GM19035 (cell line): ENCODE measurements at regions not wholly inside any gene's neighbourhood (a gene's known extent, or its start where the extent isn't known, plus 50 kb on each side); places are given as distances from the start of the nearest gene placed in this dataset.

Experiments used
- ATAC-seq: cut with Tn5 transposase; IDR thresholded peaks from one replicate; pipeline ENCODE4 v1.9.1; 2021; ENCODE audit not compliant: unreplicated experiment

GRCh38 chr12:126534942-126535341 lies 1469.7 kb downstream of the AACS start:
- ATAC-seq: no peak

- ATAC-seq: no peak
Measured at GRCh38 chr12:126535971-126536370, 1470.7 kb downstream of the AACS start.

GRCh38 chr12:126537961-126538530 lies 1472.8 kb downstream of the AACS start:
- no peak for ATAC-seq

- ATAC-seq: no peak
Measured at GRCh38 chr12:126538888-126539287, 1473.7 kb downstream of the AACS start.

- no peak for ATAC-seq
Measured at GRCh38 chr12:126545411-126545810, 1480.2 kb downstream of the AACS start.

- no peak for ATAC-seq
Measured at GRCh38 chr12:126547905-126548304, 1482.7 kb downstream of the AACS start.

DNA sequence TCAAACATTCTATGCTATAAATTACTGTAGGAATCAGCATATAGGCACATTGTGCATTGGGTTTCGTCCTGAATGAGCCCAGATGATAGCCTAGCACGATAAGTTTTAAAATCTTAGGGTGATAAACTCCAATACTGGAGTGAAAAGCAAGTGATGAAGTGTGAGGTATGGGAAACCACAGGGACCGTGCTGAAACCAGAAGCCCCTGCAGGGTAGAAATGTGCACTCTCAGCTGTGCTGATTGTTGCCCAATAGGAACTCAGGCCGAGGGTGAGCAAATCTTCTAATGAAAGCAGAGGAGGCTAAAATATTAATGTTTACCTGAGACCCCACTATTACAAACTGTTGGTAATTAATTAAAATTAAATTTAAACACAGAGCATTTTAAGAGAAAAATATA lies 1486.6 kb downstream of the AACS start:
- no peak for ATAC-seq

GRCh38 chr12:126554625-126555024 lies 1489.4 kb downstream of the AACS start:
- no peak for ATAC-seq

DNA sequence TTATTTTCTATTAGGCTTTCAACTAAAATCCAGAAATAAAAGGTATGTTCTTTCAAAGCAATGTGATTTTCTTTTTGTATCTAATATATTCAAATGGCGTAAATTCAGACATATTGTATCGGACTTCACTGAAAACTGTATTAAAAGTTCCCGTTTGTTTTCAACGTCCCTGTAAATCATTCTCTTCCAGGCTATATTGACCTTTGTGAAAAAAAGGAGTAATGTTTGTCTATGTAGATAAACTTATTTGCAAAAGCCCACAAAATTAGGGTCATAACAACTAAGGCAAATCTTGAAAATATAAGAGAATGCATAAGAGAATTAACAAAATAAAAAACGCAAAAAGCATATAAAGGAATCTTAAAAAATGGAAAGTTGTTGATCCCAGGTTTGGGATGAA lies 1492.4 kb downstream of the AACS start:
- no peak for ATAC-seq

- ATAC-seq: no peak
Measured at GRCh38 chr12:126558219-126558618, 1493.0 kb downstream of the AACS start.

DNA sequence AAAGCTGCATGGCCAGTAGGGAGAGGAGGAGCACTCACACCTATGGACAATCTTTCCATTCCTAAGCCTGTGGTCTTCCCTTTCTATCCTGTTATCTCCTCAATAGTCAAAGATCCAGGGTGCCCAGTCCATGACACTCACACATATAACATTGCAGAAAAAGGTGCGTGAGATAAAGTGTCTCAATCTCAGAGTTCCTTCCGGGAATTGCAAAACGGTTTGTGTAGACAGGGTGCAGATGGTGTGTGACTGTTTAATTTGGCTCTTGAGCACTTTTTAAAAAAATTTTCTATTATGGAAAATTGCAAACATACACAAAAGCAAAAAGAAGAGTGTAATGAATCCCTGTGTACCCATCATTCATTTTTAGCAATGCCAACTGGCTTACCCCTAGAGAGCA lies 1493.6 kb downstream of the AACS start:
- no peak for ATAC-seq

DNA sequence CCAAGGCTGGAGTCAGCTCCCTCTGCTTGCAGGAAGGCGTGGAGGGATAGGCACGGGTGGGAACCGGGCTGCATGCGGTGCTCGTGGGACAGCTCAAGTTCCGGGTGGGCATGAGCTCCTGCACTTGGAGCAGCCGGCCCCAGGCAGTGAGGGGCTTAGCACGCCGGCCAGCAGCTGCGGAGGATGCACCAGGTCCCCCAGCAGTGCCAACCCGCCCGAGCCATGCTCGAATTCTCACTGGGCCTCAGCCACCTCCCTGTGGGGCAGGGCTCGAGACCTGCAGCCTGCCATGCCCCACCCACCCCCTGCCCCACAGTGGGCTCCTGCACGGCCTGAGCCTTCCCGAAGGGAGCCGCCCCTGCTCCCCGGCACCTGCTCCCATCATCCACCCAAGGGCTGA lies 1501.8 kb downstream of the AACS start:
- ATAC-seq: no peak

DNA sequence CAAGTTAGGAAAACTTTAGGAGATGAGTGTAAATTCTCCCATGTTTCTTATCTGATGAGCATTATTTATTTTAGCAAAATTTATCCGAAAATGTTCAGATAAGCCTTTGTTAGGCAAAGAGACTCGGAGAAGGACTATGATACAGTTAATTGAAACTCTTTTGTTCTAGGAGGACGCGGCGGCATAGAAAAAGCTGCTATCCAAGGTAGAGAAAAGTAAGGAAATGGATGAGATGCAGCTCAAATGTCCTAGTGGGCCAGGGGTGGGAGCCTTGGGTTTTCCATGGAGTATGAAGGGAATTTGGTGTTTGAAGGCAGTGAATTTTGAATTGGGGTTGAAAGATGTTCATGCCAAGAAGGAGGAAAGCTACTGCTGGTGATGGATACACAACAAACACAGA lies 1504.5 kb downstream of the AACS start:
- no peak for ATAC-seq

- no peak for ATAC-seq
Measured at GRCh38 chr12:126570566-126570965, 1505.3 kb downstream of the AACS start.

DNA sequence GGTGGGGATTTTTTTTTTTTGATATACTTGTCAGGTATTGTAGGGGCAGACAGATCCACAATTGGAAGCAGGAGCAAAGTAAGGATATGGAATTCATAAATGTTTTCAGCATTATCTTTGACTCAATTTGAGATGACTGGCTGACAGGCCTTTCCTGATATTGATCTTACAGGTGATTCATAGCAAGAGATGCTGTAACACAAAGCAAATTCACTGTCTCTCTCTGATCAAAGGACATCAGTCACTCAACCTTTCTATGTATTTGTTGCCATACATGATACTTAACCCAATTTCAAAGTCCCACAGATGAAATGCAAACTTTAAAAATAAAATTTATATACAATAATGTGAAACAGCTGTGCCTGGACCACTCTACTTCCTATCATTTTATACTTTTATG lies 1506.9 kb downstream of the AACS start:
- ATAC-seq: no peak

DNA sequence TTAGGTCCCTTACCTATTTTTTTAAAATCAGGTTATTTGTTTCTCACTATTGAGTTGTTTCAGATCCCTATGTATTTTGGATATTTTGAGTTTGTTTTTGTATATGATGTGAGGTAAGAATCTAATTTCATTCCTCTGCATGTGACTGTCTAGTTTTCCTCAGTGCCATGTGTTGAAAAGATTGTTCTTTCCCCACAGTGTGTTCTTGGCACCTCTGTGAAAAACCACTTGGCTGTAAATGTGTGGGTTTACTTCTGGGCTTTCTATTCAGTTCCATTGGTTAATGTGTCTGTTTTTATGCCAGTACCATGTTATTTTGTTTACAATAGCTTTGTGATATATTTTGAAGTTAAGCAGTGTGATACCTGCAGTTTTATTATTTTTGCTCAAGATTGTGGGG lies 1516.4 kb downstream of the AACS start:
- ATAC-seq: no peak

DNA sequence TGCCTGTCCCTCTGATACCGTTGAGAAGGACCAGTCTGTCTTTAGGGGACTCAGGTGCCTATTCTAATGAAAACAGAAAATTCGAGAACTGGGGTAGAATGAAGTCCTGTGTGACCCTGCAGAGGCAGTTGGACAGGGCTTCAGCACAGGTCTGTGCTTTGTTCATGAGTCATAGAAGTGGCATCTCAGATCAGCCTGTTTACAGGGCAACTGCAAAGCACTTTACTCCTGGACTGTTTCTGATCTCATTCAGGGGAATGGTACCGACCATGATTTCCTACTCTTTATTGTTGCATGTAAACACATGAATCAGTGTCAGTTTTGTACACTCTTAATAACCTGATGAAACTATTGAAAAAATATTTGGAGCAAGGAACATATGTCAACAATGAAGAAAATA lies 1517.0 kb downstream of the AACS start:
- no peak for ATAC-seq

DNA sequence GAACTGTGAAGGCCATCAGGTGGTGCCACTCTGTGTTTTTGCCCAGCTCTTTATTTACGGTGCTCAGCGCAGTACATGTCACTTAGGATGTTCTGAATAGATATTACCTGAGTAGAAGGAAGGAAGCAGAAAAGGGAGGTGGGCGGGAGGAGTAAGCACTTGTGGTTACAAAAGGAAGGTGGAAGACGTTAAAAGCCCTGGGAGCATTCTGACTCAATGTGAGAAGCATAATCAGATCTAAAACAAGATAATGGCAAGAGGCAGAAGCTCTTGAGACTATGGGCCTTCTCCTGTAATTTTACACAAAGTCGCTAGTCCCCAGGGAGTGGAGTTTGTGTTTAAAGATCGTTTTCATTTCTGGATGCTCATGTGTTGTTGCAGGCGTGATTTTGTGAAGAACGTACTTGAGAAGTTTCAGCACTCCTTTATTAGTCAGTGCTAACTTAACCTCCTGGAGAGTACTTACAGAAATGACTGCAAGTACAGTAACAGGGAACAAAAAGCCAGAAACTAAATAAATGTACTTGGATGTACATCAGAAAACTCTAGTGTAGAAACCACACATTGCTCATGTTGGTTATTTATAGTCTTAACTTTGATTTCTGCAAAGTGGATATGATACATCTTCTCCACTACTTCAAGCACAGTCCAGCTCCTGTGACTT lies 1523.5 kb downstream of the AACS start:
- ATAC-seq: no peak

DNA sequence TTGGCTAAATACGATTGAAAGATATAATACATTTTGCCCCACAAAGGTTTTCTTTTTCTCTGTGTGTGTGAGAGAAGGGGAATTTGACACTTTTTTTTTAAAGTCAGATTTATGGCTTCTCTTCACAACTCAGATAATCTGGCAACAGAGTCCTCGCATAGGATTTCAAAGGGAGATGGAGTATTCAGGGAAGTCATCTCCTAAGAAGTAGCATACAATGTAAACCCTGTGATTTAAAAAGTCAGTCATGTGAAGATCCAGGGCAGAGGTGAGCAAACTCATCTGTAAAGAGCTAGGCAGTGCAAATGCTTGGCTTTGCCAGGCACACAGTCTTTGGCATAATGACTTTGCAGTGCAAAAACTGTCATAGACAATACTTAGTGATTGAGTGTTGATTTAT lies 1526.3 kb downstream of the AACS start:
- no peak for ATAC-seq

DNA sequence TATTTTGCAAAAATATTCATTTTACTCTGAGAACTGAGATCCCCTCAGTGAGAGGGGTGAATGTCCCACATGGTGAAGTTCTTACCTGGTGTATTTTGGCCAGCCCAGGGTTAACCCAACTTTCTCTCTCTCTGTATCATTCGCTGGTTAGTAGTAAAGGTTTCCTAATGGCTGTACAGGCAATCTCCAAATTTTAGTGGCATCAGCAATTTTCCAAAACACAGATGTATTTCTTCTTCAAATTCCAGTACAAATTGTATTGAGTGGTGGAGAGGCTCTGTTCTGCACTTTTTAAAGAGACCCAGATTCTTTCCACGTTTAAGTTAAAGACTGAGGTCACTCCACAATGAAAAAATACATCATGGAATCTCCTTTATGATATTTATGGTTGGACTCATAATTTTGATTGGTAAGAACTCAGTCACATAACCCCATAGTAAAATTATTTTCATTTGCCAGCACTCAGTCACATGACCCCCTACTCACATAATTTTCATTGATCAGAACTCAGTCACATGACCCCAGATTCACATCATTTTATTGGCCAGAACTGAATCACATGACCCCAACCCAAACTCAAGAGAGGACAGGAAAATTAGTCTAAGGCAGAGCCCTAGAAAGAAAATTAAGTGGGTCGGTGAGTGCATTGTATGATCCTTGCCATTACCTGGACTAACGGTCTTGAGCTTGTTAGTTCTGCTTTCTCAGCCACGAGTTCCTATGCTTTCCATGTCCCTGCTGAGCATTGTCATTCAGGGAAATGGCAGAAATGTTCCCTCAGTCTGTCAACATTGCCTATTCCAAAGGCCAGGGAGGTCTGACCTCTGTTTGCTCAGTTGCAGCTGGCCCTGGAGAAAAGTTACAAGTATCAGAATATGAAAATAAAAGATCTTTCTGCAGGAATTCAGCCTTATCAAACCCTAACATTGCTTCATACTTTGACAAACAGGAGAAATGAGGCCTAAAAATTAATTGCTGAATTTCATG lies 1536.2 kb downstream of the AACS start:
- ATAC-seq: no peak

DNA sequence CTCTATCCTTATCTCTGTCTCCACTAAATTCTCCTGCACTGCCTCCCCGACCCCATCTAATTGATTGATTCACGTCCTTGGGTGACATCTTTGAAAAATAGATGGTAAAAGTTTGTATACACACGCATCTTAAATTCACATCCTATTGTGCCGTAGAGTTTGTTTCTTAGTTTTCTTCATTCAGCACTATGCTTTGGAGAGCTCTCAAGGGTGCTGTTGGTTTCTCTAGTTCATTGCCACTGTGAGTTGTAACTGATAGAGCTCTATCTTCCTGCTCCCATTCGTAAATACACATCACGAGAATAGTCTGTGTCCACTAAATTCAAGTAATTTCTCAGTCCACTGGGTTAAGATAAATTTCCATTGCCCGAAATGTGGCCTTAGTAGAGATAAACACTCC lies 1537.4 kb downstream of the AACS start:
- ATAC-seq: no peak

DNA sequence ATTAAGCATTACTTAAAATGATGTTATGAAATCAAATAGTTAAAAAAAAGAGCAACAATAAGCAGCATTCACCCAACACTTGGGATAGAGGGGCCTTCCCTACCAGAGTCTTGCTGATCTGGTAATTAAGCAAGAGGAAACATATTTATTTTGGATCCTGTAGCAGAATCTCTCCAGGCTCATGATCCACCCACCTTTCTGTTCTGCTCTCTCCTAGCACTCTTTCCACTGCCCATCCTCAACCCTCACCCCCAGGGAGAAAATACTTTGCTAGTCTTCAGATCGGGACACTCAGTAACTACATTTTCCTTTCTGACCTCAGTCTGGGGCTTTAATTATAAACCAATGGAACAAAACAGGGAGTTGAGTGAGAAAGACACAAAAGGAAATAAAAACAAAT lies 1541.9 kb downstream of the AACS start:
- no peak for ATAC-seq
